ENCODE measurements at regions not wholly inside any gene's neighbourhood (a gene's known extent, or its start where the extent isn't known, plus 50 kb on each side); places are given as distances from the start of the nearest gene placed in this dataset.

DNA sequence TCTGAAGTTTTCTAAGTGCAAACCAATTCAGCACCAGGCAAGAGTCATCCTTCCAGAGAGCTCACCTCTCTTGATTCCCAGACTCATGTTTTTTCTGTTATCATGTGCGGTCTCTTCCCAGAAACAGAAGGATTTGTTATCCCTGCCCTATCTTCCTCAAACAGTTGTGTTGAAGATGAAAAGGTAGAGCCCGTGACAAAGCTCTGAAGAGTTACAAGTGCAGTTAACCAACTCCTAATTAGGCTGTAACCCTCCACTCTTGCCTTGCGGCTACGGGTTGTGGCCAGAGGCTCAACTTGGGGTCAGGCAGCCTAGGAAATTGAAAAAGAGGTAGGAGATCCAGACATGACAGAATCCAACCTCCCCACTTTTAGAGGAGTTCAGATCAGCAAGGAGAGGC, 76.2 kb upstream of the CADM1 start:
- no peak overlapping the region for H3K9ac ChIP-seq (ENCODE audit: low read length)
- no peak overlapping the region for H3K27ac ChIP-seq (ENCODE audit: low read depth, low read length, poor library complexity, severe bottlenecking)
- H3K79me2 ChIP-seq (ENCODE audit: insufficient read depth, low read length): no peaks in the 10 kb centered on the region
- no peaks in the 10 kb centered on the region for H3K27me3 ChIP-seq (ENCODE audit: insufficient read depth, low read length)
- no peaks in the 10 kb centered on the region for H3K4me1 ChIP-seq (ENCODE audit: insufficient read depth, low read length, severe bottlenecking)
- no peaks in the 10 kb centered on the region for H3F3A ChIP-seq (ENCODE audit: insufficient read depth, low read length)
- H3K36me3 ChIP-seq (ENCODE audit: insufficient read depth, low read length): no peaks in the 10 kb centered on the region
- H4K20me1 ChIP-seq (ENCODE audit: insufficient read depth, low read length): no peaks in the 10 kb centered on the region
- no peak overlapping the region for H2AFZ ChIP-seq (ENCODE audit: low read length)
- H3K9me3 ChIP-seq (ENCODE audit: low read length): no peaks in the 10 kb centered on the region
- H3K9me2 ChIP-seq (ENCODE audit: low read depth, low read length): no peaks in the 10 kb centered on the region
- no peak overlapping the region for H3K4me2 ChIP-seq (ENCODE audit: low read length)
- no peak overlapping the region for H3K4me3 ChIP-seq (ENCODE audit: low read depth, low read length, poor library complexity, severe bottlenecking)
- TF ChIP-seq, protein P1, sequence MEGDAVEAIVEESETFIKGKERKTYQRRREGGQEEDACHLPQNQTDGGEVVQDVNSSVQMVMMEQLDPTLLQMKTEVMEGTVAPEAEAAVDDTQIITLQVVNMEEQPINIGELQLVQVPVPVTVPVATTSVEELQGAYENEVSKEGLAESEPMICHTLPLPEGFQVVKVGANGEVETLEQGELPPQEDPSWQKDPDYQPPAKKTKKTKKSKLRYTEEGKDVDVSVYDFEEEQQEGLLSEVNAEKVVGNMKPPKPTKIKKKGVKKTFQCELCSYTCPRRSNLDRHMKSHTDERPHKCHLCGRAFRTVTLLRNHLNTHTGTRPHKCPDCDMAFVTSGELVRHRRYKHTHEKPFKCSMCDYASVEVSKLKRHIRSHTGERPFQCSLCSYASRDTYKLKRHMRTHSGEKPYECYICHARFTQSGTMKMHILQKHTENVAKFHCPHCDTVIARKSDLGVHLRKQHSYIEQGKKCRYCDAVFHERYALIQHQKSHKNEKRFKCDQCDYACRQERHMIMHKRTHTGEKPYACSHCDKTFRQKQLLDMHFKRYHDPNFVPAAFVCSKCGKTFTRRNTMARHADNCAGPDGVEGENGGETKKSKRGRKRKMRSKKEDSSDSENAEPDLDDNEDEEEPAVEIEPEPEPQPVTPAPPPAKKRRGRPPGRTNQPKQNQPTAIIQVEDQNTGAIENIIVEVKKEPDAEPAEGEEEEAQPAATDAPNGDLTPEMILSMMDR (IDR thresholded peaks at IDR 0.05; ENCODE audit: low read length): no peak
- TF ChIP-seq EZH2 (IDR thresholded peaks at IDR 0.05; ENCODE audit: borderline replicate concordance, low read length): no peak

DNA sequence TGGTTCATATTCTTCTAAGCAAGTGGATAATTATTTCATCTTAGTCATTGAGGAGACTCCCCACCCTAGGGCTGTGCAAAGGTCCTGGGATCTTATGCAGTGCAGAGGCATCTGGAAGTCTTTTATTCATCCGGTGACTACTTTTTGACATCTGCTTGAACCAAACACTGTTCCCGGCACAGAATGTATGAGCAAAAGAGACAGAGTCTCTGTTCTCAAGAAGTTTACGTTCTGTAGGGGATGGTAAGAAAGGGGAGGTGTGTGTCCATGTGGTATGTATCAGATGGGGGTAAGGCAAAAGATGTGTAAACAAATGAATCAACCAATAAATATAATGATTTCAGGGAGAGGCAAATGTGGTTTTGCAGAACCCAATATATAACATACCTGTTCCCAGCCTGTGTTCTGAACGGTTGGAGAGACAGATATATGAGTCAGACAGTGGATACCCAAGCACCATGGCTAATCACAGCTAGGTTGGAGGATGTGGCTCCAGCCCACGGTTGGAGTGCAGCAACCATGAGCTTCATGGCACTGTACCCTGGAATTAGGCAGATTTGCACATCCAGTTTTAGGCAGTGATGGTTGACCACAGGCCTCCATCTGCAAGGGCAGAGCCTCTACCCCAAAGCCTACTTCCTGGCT, 75.1 kb upstream of the CADM1 start:
- H3K4me1 ChIP-seq (ENCODE audit: insufficient read depth, low read length, severe bottlenecking): no peaks in the 10 kb centered on the region
- TF ChIP-seq EZH2 (IDR thresholded peaks at IDR 0.05; ENCODE audit: borderline replicate concordance, low read length): no peak
- TF ChIP-seq, protein P1 (IDR thresholded peaks at IDR 0.05; ENCODE audit: low read length): no peak
- H2AFZ ChIP-seq (ENCODE audit: low read length): no peak overlapping the region
- H3K27me3 ChIP-seq (ENCODE audit: insufficient read depth, low read length): no peaks in the 10 kb centered on the region
- no peak overlapping the region for H3K4me2 ChIP-seq (ENCODE audit: low read length)
- H3K4me3 ChIP-seq (ENCODE audit: low read depth, low read length, poor library complexity, severe bottlenecking): no peak overlapping the region
- H3K79me2 ChIP-seq (ENCODE audit: insufficient read depth, low read length): no peaks in the 10 kb centered on the region
- H3K27ac ChIP-seq (ENCODE audit: low read depth, low read length, poor library complexity, severe bottlenecking): no peak overlapping the region
- no peaks in the 10 kb centered on the region for H3K9me2 ChIP-seq (ENCODE audit: low read depth, low read length)
- no peaks in the 10 kb centered on the region for H3K9me3 ChIP-seq (ENCODE audit: low read length)
- H3K9ac ChIP-seq (ENCODE audit: low read length): no peak overlapping the region
- H4K20me1 ChIP-seq (ENCODE audit: insufficient read depth, low read length): no peaks in the 10 kb centered on the region
- no peaks in the 10 kb centered on the region for H3K36me3 ChIP-seq (ENCODE audit: insufficient read depth, low read length)
- no peaks in the 10 kb centered on the region for H3F3A ChIP-seq (ENCODE audit: insufficient read depth, low read length)

DNA sequence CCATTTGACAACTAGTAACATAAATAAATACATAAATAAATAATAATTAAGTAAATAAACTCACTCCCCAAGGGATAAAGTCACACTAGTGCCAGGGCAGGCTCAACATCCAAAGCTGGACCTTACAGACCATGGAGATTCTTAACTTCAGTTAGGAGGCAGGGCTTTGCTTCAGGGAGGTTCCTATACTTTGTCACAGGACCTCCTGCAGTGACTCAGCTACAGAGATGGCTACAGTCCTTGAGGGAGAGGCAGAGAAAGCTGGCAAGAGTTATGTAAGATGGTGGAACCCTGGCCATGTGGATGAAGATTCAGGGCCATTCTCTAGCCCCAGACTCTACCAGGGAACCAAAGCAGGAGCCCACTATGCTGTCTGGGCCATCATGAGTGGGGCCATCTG, 74.1 kb upstream of the CADM1 start:
- Histone ChIP-seq H3K36me3 (ENCODE audit: insufficient read depth, low read length) (no peaks in the 10 kb centered on the region), H3K4me1 (ENCODE audit: insufficient read depth, low read length, severe bottlenecking) (no peaks in the 10 kb centered on the region), H4K20me1 (ENCODE audit: insufficient read depth, low read length) (no peaks in the 10 kb centered on the region), H3K4me2 (ENCODE audit: low read length) (no peak overlapping the region), H3K4me3 (ENCODE audit: low read depth, low read length, poor library complexity, severe bottlenecking) (no peak overlapping the region), H3K27ac (ENCODE audit: low read depth, low read length, poor library complexity, severe bottlenecking) (no peak overlapping the region), H3K9me2 (ENCODE audit: low read depth, low read length) (no peaks in the 10 kb centered on the region), H3K79me2 (ENCODE audit: insufficient read depth, low read length) (no peaks in the 10 kb centered on the region), H3K9me3 (ENCODE audit: low read length) (no peaks in the 10 kb centered on the region), H2AFZ (ENCODE audit: low read length) (no peak overlapping the region), H3F3A (ENCODE audit: insufficient read depth, low read length) (no peaks in the 10 kb centered on the region), H3K27me3 (ENCODE audit: insufficient read depth, low read length) (no peaks in the 10 kb centered on the region), H3K9ac (ENCODE audit: low read length) (no peak overlapping the region)
- TF ChIP-seq, protein P1 (IDR thresholded peaks at IDR 0.05; ENCODE audit: low read length): no peak
- TF ChIP-seq EZH2 (IDR thresholded peaks at IDR 0.05; ENCODE audit: borderline replicate concordance, low read length): no peak

Measured in OCI-LY1 (cell line).